ENCODE measurements at regions not wholly inside any gene's neighbourhood (a gene's known extent, or its start where the extent isn't known, plus 50 kb on each side); places are given as distances from the start of the nearest gene placed in this dataset.
A peak's percentile ranks its signal among the peaks of the same experiment; 100 is the strongest.
"Not testable (repeated sequence)": the region's sequence is repeated elsewhere in the genome, so short reads cannot be mapped to it uniquely, and the experiment has no call there.

DNA sequence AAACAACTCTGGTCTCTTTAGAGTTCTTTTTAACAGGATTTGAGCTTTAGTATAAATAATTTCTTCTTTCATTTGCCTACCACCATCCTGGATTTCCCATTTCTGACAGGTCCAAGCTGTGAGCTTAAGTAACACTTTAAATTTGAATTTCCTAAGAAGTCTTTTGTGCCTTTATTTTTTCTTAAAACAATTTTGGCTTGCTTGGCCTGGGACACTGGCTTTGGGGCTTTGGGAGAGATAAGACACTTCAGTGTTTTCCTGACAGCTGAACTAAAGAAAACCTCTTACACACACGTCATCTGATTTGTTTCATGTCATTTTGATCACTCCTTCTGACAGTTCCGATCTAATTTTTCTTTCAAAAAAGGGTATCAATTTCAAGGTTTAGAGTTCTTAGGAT, 121.3 kb upstream of the BMPER start:
- no peak for DNase-seq (ENCODE audit: low read depth)

DNA sequence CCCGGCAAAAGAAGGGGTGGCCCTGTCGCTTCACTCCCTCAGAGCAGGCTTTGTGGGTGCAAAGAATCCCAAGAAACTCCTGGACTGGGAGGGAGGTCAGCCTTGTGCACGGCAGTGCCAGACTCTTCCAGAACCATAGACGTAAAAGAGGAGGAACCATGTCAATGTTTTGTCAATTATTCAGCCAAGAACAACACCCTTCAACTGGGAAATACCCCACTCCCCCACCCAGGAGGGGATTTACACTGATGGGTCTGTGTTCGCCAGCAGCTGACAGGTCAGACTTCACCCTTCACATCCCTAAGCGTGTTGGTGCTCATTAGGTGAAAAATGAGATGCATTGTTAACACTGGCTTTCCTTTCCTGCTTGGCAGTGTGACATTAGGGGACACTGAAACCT, 116.8 kb upstream of the BMPER start:
- DNase-seq (ENCODE audit: low read depth), result no peak

GRCh38 chr7:33789871-33790630, 115.3 kb upstream of the BMPER start:
- no peak for DNase-seq (ENCODE audit: low read depth)

- DNase-seq (ENCODE audit: low read depth), result no peak
Measured at GRCh38 chr7:33790746-33791145, 114.6 kb upstream of the BMPER start.

DNA sequence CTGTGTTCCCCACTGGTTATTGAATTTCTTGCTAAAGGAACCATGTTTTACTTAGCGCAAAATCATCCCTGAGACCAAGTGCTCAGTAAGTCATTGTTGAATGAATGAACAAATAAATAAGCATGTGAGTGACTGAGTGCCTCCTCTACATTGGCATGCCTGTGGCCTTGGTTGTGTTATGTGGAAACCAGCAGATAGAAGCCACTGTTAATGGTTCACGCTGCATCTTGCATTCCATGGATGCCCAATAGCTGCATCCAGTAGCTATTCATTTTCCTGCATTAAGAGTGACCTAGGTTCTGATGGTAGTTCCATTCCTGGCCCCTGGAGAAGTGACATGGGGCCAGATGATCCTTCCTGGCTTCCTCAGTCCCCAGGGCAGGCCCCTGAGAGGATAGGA, 113.3 kb upstream of the BMPER start:
- no peak for DNase-seq (ENCODE audit: low read depth)

DNA sequence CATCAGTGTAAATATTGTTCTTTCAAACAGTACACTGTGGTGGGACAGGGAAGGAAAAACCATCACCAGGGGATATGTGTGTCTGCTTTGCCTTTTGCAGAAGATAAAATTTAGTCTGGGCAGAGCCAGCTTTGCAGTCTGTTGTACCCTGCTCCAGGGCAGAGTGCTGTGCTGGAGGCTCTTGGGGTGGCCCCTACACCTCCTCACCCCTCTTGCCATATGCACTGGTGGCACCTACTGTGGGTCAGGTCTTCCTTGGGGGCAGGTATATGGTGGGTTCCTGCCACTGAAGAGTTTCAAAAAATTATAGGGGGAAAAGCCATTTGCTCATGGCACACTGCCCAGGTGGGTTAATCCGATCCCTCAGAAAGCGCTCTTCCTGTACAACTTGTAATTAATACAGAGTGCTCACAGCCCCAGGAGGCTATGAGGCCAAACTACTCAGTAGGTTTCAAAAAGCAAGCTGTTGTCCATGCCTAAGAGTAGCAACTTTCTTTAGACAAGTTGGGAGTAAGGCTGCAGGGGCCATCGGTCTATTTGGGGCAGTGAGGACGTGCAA, 112.7 kb upstream of the BMPER start:
- no peak for DNase-seq (ENCODE audit: low read depth)

GRCh38 chr7:33793616-33794015, 111.7 kb upstream of the BMPER start:
- no peak for DNase-seq (ENCODE audit: low read depth)

DNA sequence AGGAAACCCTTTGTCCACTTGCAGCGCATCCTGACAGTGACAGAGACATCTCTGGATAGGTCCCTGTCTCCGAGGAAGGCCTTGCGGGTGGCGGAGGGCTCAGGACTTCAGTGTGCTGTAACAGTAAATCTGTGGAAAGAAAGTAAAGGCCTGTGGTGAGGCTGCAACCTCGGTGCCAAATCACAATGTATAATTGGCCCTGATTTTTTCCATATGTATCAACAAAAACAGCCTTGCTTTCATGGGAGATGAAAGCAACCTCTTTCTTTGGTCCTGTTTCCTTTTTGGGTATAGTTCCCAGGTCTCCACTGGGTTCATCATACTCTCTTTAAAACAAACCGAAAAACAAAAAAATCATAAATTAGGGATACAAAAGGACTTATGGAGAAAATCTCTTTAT, 110.9 kb upstream of the BMPER start:
- no peak for DNase-seq (ENCODE audit: low read depth)

DNA sequence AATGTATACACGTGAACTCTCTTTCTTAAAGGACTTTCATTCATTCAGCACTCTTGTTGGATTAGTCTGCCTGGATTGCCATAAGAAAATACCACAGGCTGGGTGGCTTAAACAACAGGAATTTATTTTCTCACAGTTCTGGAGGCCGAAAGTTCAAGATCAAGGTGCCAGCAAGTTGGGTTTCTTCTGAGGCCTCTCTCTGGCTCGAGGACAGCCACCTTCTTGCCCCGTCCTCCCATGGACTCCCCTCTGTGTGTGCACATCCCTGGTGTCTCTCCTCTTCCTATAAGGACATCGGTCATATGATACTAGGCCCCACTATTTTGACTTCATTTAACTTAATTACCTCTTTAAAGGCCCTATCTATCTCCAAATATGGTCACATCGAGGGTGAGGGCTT, 110.4 kb upstream of the BMPER start:
- DNase-seq (ENCODE audit: low read depth), result no peak

GRCh38 chr7:33796538-33796937, 108.8 kb upstream of the BMPER start:
- no peak for DNase-seq (ENCODE audit: low read depth)

GRCh38 chr7:33797512-33797911, 107.8 kb upstream of the BMPER start:
- not testable (repeated sequence) for DNase-seq (ENCODE audit: low read depth)

DNA sequence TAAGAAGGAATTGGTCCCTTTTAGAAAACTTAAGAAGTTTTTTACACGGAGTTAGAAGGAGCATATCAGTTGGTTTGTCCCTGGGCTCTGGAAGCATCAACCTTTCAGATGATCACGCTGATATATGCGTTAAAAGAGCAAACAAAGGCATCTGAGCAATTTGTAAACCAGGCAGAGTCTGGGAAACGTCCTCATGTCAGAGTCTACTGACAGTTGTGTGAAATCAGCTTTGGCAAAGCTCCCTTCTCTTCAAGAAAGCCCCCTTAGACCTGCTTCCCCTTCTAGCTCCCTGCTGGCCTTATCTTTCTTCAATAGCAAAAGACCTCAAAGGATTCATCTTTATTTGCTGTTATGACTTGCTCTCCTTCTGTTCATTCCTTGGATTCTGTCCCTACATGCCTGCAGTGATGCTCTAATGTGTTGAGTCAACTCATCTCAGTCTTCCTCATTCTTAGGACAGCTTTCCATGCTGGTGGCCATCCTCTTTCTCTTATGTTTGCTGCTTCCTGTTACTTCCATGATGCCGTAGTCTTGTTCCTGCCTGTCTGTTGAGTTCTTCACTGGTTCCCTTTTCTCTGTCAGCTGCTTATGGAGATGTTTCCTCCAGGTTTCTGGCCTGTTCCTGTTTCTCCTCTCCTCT, 106.5 kb upstream of the BMPER start:
- no peak for DNase-seq (ENCODE audit: low read depth)

DNA sequence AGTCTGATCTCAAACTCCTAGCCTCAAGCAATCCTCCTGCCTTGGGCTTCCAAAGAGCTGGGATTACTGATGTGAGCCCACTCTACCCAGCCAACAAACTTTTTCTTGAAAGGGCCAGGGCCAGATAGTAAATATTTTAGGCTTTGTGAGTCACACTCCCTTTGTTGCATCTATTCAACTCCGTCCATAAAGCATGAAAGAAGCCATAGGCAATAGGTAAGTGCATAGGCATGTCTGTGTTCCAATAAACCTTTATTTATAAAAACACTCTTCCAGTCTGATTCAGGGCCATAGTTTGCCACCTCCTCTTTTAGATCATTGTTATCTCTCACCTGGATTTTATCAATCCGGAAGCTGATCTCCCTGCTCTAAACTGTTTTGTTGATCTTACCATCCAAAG, 105.6 kb upstream of the BMPER start:
- DNase-seq (ENCODE audit: low read depth), result no peak

DNA sequence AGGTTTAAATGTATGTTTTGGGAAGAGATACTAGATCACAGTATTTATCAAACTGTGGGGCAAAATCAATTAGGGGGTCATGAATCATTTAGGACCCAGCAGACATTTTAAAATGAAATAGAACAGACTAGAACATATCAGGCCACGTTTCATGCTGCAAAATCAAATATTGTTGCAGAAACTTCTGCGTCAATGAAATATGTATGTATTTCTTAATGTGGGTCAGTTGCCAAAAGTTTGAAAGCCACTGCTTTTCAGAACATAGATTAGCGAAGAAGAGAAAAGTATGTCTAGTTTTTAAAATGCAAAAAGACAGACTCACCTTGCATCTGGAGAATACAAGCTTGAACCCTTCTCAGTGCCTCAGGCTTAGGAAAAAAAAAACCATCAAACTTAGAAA, 102.7 kb upstream of the BMPER start:
- no peak for DNase-seq (ENCODE audit: low read depth)

DNA sequence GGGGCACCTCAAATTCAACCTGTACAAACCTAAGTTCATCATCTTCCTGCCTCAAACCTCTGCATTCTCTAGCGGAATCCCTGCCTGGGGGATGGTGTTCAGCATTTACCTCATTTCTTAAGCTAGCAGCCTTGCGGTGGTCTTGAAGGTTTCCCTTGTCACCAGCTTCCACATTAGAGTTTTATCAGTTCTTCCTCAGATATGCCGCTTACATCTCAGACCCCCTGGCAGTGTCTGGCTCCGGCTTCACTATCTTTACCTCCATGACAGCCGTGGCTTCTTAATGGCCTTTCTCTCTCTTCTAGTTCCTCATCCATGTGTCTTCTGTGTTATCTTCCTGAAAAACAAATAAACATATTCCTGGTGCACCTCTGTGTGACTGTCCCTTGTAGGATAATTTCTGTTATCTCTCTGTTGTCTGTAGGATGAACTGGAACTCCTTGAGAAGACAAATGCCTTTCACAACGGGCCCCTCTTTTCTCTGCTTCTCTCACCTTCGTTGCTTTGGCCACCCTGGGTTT, 101.1 kb upstream of the BMPER start:
- no peak for DNase-seq (ENCODE audit: low read depth)

GRCh38 chr7:33805630-33806233, 99.6 kb upstream of the BMPER start:
- DNase-seq (ENCODE audit: low read depth), result peak; percentile 44

- no peak for DNase-seq (ENCODE audit: low read depth)
Measured at GRCh38 chr7:33806298-33807154, 98.8 kb upstream of the BMPER start.

DNA sequence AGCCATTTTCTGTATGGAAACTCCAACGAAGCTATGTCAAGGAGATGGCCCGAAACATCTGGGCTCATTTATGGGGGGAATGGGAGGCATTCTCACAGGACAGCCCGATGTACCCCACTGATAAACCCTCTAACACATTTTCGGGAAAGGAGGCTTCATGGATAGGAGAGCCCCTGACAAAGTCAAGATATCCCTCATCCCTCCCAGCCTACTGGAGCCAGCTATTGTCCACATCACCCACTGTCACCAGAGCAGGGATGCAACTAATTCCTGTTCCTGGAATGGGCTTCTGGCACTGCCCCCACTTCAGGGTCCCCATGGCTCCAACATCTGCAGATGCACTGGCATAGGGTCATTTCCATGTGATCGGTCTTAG, 98.2 kb upstream of the BMPER start:
- no peak for DNase-seq (ENCODE audit: low read depth)

DNA sequence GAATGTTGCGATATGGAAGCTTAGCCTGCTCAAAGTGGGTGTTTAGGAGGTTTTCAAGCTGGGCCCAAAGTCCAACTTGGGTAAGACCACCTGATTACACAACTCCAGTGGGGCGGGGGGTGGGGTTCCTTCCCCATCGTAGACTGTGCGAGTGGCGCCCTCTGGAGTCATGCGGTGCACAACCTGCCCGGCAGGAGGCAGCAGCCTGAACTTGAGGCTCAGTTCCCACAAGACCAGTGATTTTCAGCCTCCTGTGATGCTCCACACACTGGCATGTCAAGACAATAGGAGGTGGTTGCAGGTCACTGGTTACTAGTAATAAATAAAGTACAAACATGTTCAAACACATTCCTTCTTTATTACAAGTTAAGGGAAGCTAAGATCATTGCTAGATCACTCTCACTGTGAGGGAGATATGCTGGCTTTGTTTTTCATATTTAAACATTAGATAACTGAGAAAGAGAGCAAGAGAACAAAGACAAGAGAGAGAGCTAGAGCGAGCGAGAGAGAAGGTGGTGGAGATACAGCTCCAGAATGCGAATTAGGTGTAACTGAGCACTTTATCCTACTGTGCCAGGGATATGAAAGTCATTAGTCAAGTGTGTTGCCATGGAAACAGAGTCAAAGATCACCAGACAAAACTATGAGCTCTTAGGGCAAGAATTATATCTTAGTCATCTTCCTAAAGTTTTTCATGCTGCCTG, 97.4 kb upstream of the BMPER start:
- DNase-seq (ENCODE audit: low read depth), result peak; percentile 76

- DNase-seq (ENCODE audit: low read depth), result no peak
Measured at GRCh38 chr7:33809228-33809627, 96.1 kb upstream of the BMPER start.

- no peak for DNase-seq (ENCODE audit: low read depth)
Measured at GRCh38 chr7:33810356-33810755, 95.0 kb upstream of the BMPER start.

Measured in GM04503 (cell line).